HG03045 (cell line): ENCODE measurements at regions not wholly inside any gene's neighbourhood (a gene's known extent, or its start where the extent isn't known, plus 50 kb on each side); places are given as distances from the start of the nearest gene placed in this dataset.
"Not testable (repeated sequence)": the region's sequence is repeated elsewhere in the genome, so short reads cannot be mapped to it uniquely, and the experiment has no call there.

Experiments
- ATAC-seq: cut with Tn5 transposase; IDR thresholded peaks from one replicate; pipeline ENCODE4 v1.9.1; 2021; ENCODE audit warnings: mild to moderate bottlenecking, moderate library complexity; ENCODE audit not compliant: unreplicated experiment

- ATAC-seq: no peak
These were observed 550.8 kb upstream of the CHAC2 start for GRCh38 chr2:53216805-53217204.

- ATAC-seq: no peak
These were observed 555.0 kb upstream of the CHAC2 start for GRCh38 chr2:53212576-53212975.

- no peak for ATAC-seq
These were observed 556.3 kb upstream of the CHAC2 start for GRCh38 chr2:53211201-53211774.

GRCh38 chr2:53210538-53210937 is 557.1 kb upstream of the CHAC2 start:
- ATAC-seq: no peak

- ATAC-seq: no peak
These were observed 557.7 kb upstream of the CHAC2 start for GRCh38 chr2:53209679-53210458.

DNA sequence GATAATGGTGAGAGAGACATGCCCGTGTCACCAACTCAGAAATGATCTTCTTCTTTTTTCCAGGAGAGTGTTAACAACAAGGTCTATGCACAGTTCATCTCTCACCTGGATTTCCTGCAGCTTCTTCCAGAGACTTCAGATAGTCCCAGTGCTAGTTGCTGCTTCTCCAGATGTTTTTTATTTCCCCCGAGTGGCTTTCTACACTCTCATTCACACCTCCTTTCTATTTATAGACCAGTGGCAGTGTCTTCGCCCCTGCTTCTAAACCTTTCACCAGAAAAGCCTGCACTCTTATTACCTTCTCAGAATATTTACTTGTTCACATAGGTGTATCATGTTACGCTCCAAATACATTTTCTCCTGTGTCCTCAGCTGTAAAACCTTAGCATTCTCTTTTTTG is 558.8 kb upstream of the CHAC2 start:
- no peak for ATAC-seq

DNA sequence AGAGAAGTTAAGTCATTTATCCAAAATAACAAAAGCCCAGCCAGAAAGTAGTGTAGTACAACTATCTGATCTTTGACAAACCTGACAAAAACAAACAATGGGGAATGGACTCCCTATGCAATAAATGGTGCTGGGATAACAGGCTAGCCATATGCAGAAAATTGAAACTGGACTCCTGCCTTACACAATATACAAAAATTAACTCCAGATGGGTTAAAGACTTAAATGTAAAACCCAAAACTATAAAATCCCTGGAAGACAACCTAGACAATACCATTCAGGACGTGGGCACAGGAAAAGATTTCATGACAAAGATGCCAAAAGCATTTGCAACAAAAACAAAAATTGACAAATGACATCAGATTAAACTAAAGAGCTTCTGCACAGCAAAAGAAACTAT is 561.4 kb upstream of the CHAC2 start:
- not testable (repeated sequence) for ATAC-seq

DNA sequence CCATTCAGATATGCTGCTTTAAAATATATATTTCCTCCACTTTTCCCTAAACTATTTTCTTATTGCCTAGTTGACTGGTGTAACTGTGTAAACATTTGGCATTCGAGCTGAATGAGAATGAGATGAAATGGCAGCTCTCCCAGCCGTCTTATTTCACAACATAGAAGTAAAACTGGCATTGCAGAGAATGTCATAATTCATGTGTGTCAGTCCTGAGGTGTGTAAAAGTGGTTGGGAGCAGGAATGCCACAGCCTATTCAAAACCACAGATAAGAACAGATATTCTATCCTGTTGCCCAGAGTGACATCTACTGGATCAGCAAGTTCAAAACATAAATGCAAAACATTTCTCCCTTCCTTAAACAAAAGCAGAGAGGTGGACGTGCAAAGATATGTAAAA is 565.5 kb upstream of the CHAC2 start:
- ATAC-seq: no peak

GRCh38 chr2:53200072-53200471 is 567.5 kb upstream of the CHAC2 start:
- no peak for ATAC-seq

DNA sequence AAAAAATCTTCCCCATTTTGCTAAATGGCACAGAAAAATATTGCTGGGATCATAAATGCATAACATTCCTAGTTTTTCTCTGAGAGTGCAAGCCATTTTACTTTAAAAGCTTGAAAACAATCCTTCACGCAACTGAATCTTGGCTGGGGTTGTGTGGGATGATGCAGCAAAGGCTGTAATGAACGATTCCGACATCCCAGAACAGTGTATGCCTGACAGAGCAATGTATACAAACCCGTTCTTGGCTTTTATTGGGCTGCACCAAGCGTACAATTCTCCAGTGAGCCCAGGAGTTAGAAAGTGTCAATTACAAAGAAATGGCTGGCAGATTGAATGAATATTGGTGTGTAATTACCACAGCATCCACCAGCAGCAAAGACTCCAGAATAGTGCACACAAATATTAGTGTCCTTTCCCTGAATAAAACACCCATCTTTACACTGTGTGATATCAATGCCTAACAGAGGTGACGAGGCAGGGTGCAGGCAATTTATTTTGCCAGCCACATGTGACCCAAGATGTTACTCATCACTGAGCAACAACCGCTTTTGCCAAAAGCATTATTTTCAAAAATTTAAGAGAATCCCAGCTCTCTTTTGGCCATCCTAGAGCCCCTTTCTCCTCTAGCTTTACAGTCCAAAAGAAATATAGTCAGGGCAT is 578.6 kb upstream of the CHAC2 start:
- ATAC-seq: no peak

DNA sequence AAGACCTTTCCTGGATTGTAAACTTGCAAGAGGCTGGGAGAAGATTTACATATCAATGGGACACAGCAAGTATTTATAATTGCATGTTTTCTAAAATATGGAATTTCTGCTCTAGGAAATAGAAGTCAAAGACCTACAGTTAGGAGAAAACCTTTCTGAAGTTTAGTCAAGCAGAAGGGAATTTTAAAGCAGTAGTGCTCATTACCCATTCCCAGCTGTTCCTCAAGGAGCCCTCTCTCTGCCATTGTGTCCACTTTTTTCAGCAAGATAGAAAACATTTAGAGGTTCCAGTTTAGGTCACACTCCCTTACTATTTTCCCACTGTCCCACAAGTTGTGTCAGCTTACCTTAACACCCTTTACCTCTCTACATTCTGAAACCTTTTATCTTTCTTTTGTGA is 584.0 kb upstream of the CHAC2 start:
- no peak for ATAC-seq

GRCh38 chr2:53182601-53183000 is 585.0 kb upstream of the CHAC2 start:
- ATAC-seq: no peak

DNA sequence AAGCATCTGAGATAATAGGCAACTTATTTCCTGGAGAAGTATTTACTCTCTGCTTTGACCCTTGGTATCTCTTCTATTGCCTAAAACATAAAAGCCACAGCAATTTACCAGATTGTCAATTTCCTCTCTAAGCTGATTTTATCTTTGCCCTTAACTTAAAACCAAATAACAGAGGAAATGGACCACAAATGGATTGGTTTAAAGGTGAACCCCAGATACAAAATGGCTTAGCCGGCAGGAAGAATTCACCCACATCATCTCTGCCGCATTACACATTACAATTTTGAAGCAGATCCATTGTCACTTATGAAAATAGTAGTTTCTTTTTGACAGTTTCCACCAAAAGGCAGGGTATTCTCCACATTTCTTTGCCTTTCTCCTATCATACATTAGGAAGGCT is 585.8 kb upstream of the CHAC2 start:
- ATAC-seq: no peak

- no peak for ATAC-seq
These were observed 590.3 kb upstream of the CHAC2 start for GRCh38 chr2:53177327-53177726.

- no peak for ATAC-seq
These were observed 593.1 kb upstream of the CHAC2 start for GRCh38 chr2:53174539-53174938.

GRCh38 chr2:53173698-53174455 is 593.7 kb upstream of the CHAC2 start:
- ATAC-seq: no peak

DNA sequence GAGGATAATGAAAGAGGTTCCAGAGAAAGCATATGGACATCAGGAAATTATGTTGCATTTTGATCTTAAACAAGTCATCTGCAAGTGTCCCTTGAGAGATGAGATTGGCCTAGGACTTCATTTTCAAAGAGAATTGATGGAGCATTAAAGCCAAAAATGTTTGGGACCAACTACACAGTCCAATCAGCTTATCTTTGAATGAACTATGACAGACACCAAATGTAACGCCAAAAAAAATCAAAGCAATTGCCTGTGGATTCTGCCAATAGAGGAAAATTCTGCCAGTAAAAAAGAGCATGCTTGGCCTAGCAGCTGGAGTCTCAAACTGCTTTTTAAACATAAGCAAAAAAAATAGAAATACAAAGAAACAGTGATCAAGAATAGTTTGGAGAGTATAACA is 594.5 kb upstream of the CHAC2 start:
- ATAC-seq: no peak

DNA sequence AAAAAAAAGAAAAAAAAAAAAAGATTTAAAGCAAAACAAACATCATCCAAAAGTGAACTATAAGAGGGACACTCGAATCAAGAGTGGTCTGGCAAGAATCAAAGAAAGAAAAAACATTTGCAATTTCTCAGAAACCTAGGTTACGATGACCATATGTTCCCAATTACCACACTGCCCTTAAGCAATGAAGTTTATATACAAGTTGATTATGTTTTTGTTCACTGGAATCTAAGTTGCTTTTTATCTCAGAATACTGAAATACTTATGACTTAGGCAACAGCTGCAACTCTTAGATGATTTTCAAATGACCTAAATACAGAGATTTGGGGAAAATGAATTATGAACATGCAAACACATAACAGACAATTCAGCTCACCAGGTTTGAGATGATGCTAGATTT is 597.1 kb upstream of the CHAC2 start:
- no peak for ATAC-seq

DNA sequence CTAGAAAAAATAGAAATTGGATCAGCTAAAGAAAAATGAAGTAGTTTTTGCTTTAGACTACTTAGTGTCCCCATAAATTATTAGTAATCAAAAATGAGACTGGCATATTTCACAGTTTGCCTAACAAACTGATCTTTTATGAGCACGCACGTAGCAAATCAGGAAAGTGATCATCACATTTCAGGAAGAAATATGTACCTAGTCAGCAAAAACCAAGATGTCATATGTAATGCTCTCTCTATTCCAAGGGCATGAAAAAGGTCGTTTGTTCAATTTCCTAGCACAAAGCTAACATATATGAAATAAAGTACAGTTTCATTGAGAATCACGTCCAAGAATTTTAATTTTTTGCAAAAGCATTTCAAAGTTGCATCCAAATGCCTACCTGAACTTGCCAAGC is 600.4 kb upstream of the CHAC2 start:
- no peak for ATAC-seq

- no peak for ATAC-seq
These were observed 617.5 kb upstream of the CHAC2 start for GRCh38 chr2:53150146-53150545.

- ATAC-seq: no peak
These were observed 619.4 kb upstream of the CHAC2 start for GRCh38 chr2:53148221-53148620.

DNA sequence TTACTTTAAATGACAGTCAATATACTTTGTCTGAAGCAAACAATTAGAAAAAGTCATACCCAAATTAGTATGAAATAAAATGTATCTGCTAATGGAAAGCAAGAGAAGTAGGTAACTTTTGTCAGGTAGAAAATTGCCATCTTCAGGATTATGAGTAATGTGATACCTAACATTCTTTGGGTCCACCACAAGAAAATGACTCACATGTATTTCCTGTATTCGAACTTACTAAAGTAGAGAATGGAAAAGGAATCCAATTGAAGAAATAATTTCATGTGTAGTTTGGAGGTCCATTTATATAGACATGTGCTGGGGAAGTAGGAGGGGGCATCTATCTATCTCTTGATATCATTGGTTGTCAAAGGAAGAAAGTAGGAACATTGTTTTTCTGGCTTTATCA is 636.2 kb upstream of the CHAC2 start:
- ATAC-seq: no peak
